Fibroblast of villous mesenchyme (primary cell): ENCODE measurements at regions not wholly inside any gene's neighbourhood (a gene's known extent, or its start where the extent isn't known, plus 50 kb on each side); places are given as distances from the start of the nearest gene placed in this dataset.
"Not testable (repeated sequence)": the region's sequence is repeated elsewhere in the genome, so short reads cannot be mapped to it uniquely, and the experiment has no call there.

ENCODE experiments used
- DNase-seq: peaks from one replicate; pipeline ENCODE4 v3.0.0-alpha.2; 2010; ENCODE audit warnings: low read depth
- H3K4me3 ChIP-seq: 2 replicates; pipeline ENCODE4 v1.5.1; 2011; ENCODE audit warnings: low read depth, mild to moderate bottlenecking, low read length
- CTCF ChIP-seq: IDR thresholded peaks from 2 replicates; pipeline ENCODE4 v1.5.1; 2012; ENCODE audit warnings: low read depth, mild to moderate bottlenecking, low read length; ENCODE audit not compliant: insufficient read depth

- DNase-seq, result no peak
- H3K4me3 ChIP-seq, result no peak overlapping the region
- no peak for TF ChIP-seq CTCF
Observed at GRCh38 chr4:4945021-4945420, 74.2 kb downstream of the CYTL1 start.

GRCh38 chr4:4945829-4946228 lies 73.4 kb downstream of the CYTL1 start:
- DNase-seq, result no peak
- TF ChIP-seq CTCF, result no peak
- H3K4me3 ChIP-seq, result no peak overlapping the region

GRCh38 chr4:4946416-4946815 lies 72.8 kb downstream of the CYTL1 start:
- no peak overlapping the region for H3K4me3 ChIP-seq
- no peak for TF ChIP-seq CTCF
- DNase-seq, result no peak

- DNase-seq, result no peak
- no peak for TF ChIP-seq CTCF
- no peak overlapping the region for H3K4me3 ChIP-seq
Observed at GRCh38 chr4:4947721-4948120, 71.5 kb downstream of the CYTL1 start.

GRCh38 chr4:4948370-4948769 lies 70.9 kb downstream of the CYTL1 start:
- no peak overlapping the region for H3K4me3 ChIP-seq
- no peak for DNase-seq

GRCh38 chr4:4950561-4951290 lies 68.5 kb downstream of the CYTL1 start:
- DNase-seq, result no peak
- no peak overlapping the region for H3K4me3 ChIP-seq
- no peak for TF ChIP-seq CTCF

More at GRCh38 chr4:4948370-4948769, 70.9 kb downstream of the CYTL1 start:
- no peak for TF ChIP-seq CTCF

GRCh38 chr4:4952273-4952672 lies 67.0 kb downstream of the CYTL1 start:
- TF ChIP-seq CTCF, result no peak
- no peak for DNase-seq

GRCh38 chr4:4959344-4960074 lies 59.7 kb downstream of the CYTL1 start:
- not testable (repeated sequence) for DNase-seq, H3K4me3 ChIP-seq

More at GRCh38 chr4:4952273-4952672, 67.0 kb downstream of the CYTL1 start:
- H3K4me3 ChIP-seq, result no peak overlapping the region
